ENCODE measurements at regions not wholly inside any gene's neighbourhood (a gene's known extent, or its start where the extent isn't known, plus 50 kb on each side); places are given as distances from the start of the nearest gene placed in this dataset.

GRCh38 chr7:25572423-25572822 lies 344.1 kb upstream of the NPVF start:
- Mint-ChIP-seq H3K27me3 (no peaks in the 10 kb centered on the region), H3K9me3 (no peaks in the 10 kb centered on the region), H3K36me3 (no peaks in the 10 kb centered on the region), H3K27ac (no peak overlapping the region), H3K4me1 (no peaks in the 10 kb centered on the region), H3K4me3 (no peak overlapping the region)

DNA sequence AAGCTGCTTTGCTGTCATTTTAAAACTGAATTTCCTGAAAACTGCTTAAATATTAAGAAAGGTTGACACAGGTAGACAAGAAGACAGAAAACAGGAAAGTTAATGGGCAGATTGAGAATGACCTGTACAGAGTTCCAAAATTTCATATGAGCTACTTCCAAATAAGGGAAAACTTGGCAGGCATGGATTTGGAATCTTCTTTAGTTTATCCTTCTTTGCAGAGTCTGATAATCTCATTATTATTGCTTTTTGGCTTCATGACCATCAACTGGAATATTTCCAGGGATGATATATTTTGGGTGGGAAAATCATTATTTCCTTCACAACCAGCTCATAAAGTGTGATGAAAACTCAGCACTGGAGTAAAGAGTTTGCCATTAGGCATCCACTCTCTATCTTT lies 346.5 kb upstream of the NPVF start:
- Mint-ChIP-seq H3K36me3 (no peaks in the 10 kb centered on the region), H3K27ac (no peak overlapping the region), H3K4me3 (no peak overlapping the region), H3K27me3 (no peaks in the 10 kb centered on the region), H3K4me1 (no peaks in the 10 kb centered on the region), H3K9me3 (no peaks in the 10 kb centered on the region)

GRCh38 chr7:25575634-25576033 lies 347.3 kb upstream of the NPVF start:
- Mint-ChIP-seq H3K4me1 (no peaks in the 10 kb centered on the region), H3K27ac (no peak overlapping the region), H3K36me3 (no peaks in the 10 kb centered on the region), H3K9me3 (no peaks in the 10 kb centered on the region), H3K4me3 (no peak overlapping the region), H3K27me3 (no peaks in the 10 kb centered on the region)

DNA sequence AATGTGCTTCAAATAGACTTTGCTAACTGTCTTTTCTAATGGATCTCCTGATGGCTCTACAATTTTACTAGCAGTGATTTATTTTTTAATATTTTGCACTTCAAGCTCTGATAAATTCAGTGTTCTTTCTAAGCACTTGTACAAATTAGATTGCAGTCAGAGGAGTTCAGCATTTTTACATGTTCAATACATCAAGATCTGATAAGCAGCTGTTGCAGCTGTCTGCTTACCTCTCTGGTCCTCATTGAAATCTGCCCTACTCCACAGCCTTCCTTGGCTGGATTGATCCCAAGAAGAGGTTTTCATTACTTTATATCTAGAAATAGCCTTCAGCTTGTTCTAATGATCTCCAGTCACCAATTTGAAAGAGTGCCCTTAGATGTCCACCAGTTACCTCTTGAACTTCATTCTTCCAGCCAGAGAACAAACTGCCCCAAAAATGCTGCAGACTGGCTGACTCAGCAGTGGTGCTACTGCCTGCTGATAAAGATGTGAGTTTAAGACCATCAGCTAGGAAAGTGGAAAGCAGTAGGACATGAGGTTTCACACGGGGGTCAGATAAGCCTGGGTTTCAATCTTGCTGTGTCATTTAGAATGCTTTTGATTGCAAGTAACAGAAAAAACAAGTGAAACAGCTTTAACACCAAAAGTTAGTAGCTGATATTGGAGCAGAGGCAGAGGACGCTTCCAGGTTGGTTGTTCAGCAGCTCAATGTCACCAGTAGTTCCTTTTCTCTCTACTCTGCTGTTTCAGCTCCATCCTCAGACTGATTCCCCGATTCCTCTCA lies 350.9 kb upstream of the NPVF start:
- Mint-ChIP-seq H3K27ac (no peak overlapping the region), H3K4me1 (no peaks in the 10 kb centered on the region), H3K36me3 (no peaks in the 10 kb centered on the region), H3K27me3 (no peaks in the 10 kb centered on the region), H3K9me3 (no peaks in the 10 kb centered on the region), H3K4me3 (no peak overlapping the region)

GRCh38 chr7:25579778-25580075 lies 351.4 kb upstream of the NPVF start:
- Mint-ChIP-seq H3K27me3 (no peaks in the 10 kb centered on the region), H3K9me3 (no peaks in the 10 kb centered on the region)

GRCh38 chr7:25580141-25580540 lies 351.9 kb upstream of the NPVF start:
- Mint-ChIP-seq H3K9me3 (no peaks in the 10 kb centered on the region), H3K36me3 (no peaks in the 10 kb centered on the region), H3K4me1 (no peaks in the 10 kb centered on the region), H3K4me3 (no peak overlapping the region), H3K27ac (no peak overlapping the region), H3K27me3 (no peaks in the 10 kb centered on the region)

More at GRCh38 chr7:25579778-25580075, 351.4 kb upstream of the NPVF start:
- Mint-ChIP-seq H3K36me3 (no peaks in the 10 kb centered on the region), H3K4me3 (no peak overlapping the region), H3K27ac (no peak overlapping the region), H3K4me1 (no peaks in the 10 kb centered on the region)

GRCh38 chr7:25583621-25584020 lies 355.3 kb upstream of the NPVF start:
- no peaks in the 10 kb centered on the region for H3K36me3 Mint-ChIP-seq

GRCh38 chr7:25584112-25584938 lies 356.0 kb upstream of the NPVF start:
- no peaks in the 10 kb centered on the region for H3K9me3 Mint-ChIP-seq
- H3K4me3 Mint-ChIP-seq, result no peak overlapping the region
- no peaks in the 10 kb centered on the region for H3K36me3 Mint-ChIP-seq
- no peak overlapping the region for H3K27ac Mint-ChIP-seq
- H3K27me3 Mint-ChIP-seq, result peaks cover 1% of the 10 kb centered on the region
- no peaks in the 10 kb centered on the region for H3K4me1 Mint-ChIP-seq

More at GRCh38 chr7:25583621-25584020, 355.3 kb upstream of the NPVF start:
- H3K27ac Mint-ChIP-seq, result no peak overlapping the region
- no peaks in the 10 kb centered on the region for H3K4me1 Mint-ChIP-seq
- no peak overlapping the region for H3K4me3 Mint-ChIP-seq
- H3K27me3 Mint-ChIP-seq, result no peaks in the 10 kb centered on the region
- H3K9me3 Mint-ChIP-seq, result no peaks in the 10 kb centered on the region

- Mint-ChIP-seq H3K36me3 (no peaks in the 10 kb centered on the region), H3K4me3 (no peak overlapping the region), H3K27me3 (peaks cover 1% of the 10 kb centered on the region), H3K27ac (no peak overlapping the region), H3K4me1 (no peaks in the 10 kb centered on the region), H3K9me3 (no peaks in the 10 kb centered on the region)
Measured at GRCh38 chr7:25586513-25586912, 358.2 kb upstream of the NPVF start.

DNA sequence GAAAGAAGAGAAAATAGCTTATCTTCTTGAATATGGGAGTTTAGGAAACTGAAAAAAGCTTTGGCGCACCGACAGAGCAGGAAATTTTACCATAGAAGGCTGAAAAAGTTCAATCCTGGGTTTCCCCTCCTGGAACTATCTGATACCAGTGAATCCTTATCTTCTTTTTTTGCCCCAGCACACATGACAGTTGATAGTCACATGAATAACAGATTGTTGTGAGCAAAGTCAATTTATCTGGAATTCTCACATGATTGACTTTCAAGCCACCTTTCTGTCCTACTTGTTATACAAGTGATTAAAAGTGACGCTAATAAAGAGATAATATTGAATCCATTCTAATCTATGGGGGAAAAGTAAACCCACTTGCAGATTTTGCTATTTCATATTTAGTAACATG lies 365.8 kb upstream of the NPVF start:
- no peaks in the 10 kb centered on the region for H3K4me1 Mint-ChIP-seq
- no peaks in the 10 kb centered on the region for H3K36me3 Mint-ChIP-seq
- H3K9me3 Mint-ChIP-seq, result no peaks in the 10 kb centered on the region
- H3K4me3 Mint-ChIP-seq, result no peak overlapping the region
- H3K27me3 Mint-ChIP-seq, result no peaks in the 10 kb centered on the region
- no peak overlapping the region for H3K27ac Mint-ChIP-seq

- H3K9me3 Mint-ChIP-seq, result no peaks in the 10 kb centered on the region
- H3K36me3 Mint-ChIP-seq, result no peaks in the 10 kb centered on the region
- H3K4me3 Mint-ChIP-seq, result no peak overlapping the region
- no peaks in the 10 kb centered on the region for H3K27me3 Mint-ChIP-seq
- H3K27ac Mint-ChIP-seq, result no peak overlapping the region
- no peaks in the 10 kb centered on the region for H3K4me1 Mint-ChIP-seq
Measured at GRCh38 chr7:25594728-25595127, 366.4 kb upstream of the NPVF start.

DNA sequence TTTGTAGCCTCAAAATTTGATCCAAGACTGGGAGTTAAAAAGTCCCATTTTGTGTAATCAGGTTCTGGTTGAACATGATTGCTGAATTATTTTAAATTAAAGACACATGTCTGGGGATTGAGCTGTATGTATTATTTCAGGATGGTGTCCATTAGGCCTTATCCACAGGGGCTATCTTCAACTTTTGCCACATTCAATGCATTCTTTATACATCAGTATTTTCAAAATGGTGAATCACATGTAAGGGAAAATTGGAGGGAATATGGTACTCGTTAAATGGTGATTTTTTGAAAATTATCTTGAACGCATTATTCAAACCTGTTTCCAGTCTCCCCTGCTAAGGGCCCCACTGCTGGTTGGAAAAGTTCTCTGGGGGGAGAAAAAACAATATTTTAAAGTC lies 367.7 kb upstream of the NPVF start:
- Mint-ChIP-seq H3K27ac (no peak overlapping the region), H3K36me3 (no peaks in the 10 kb centered on the region), H3K4me1 (no peaks in the 10 kb centered on the region)

GRCh38 chr7:25596443-25596842 lies 368.2 kb upstream of the NPVF start:
- Mint-ChIP-seq H3K4me3 (no peak overlapping the region), H3K4me1 (no peaks in the 10 kb centered on the region), H3K27me3 (no peaks in the 10 kb centered on the region), H3K9me3 (no peaks in the 10 kb centered on the region), H3K36me3 (no peaks in the 10 kb centered on the region), H3K27ac (no peak overlapping the region)

More for the DNA sequence above, 367.7 kb upstream of the NPVF start:
- no peak overlapping the region for H3K4me3 Mint-ChIP-seq
- no peaks in the 10 kb centered on the region for H3K9me3 Mint-ChIP-seq
- no peaks in the 10 kb centered on the region for H3K27me3 Mint-ChIP-seq

GRCh38 chr7:25597946-25598345 lies 369.7 kb upstream of the NPVF start:
- H3K36me3 Mint-ChIP-seq, result no peaks in the 10 kb centered on the region
- H3K4me1 Mint-ChIP-seq, result no peaks in the 10 kb centered on the region
- no peaks in the 10 kb centered on the region for H3K9me3 Mint-ChIP-seq
- no peak overlapping the region for H3K27ac Mint-ChIP-seq
- no peak overlapping the region for H3K4me3 Mint-ChIP-seq
- H3K27me3 Mint-ChIP-seq, result no peaks in the 10 kb centered on the region

- Mint-ChIP-seq H3K4me3 (no peak overlapping the region), H3K36me3 (no peaks in the 10 kb centered on the region), H3K4me1 (no peaks in the 10 kb centered on the region), H3K27ac (no peak overlapping the region), H3K9me3 (no peaks in the 10 kb centered on the region), H3K27me3 (no peaks in the 10 kb centered on the region)
Measured at GRCh38 chr7:25598765-25599164, 370.5 kb upstream of the NPVF start.

DNA sequence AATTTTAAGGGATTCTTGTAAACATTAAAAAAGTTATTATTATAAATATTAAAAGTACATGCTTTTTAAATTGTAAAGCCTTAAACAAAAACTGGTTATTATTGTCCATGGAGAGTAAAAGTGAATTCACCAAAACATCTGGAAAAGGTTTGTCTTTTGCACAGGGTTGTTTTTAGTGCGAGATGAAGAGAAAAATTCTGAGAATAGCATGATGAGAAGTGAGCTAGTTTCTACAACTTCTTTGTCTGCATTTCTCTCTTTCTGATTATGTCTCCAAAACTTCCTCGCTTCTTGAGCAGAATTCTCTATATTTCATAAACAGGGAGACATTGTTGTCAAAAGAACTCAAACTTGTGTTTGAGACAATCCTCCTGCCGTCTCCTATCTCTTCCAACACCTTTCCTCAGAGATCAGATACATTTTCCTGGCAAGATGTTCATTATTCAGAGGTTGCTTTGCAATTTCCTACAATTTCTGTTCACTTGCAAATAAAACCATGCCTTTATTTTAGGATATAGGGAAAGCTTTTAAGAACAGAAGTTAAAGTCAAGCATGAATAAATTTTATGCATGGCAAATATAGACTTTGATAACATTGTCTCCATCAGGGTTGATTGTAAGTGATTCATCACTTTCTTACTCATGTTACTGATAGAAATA lies 372.1 kb upstream of the NPVF start:
- no peaks in the 10 kb centered on the region for H3K36me3 Mint-ChIP-seq
- no peaks in the 10 kb centered on the region for H3K4me1 Mint-ChIP-seq
- H3K9me3 Mint-ChIP-seq, result no peaks in the 10 kb centered on the region
- H3K27me3 Mint-ChIP-seq, result no peaks in the 10 kb centered on the region
- H3K27ac Mint-ChIP-seq, result no peak overlapping the region
- no peak overlapping the region for H3K4me3 Mint-ChIP-seq

Data from activated naive CD4-positive, alpha-beta T cell treated with anti-CD3 and anti-CD28 coated beads, Interleukin-2, amount 50 U/mL, for 24 hours (primary cell).